ENCODE measurements at regions not wholly inside any gene's neighbourhood (a gene's known extent, or its start where the extent isn't known, plus 50 kb on each side); places are given as distances from the start of the nearest gene placed in this dataset.
A peak's percentile ranks its signal among the peaks of the same experiment; 100 is the strongest.

- H4K20me1 ChIP-seq (ENCODE audit: insufficient read depth, low read length): no peaks in the 10 kb centered on the region
- no peaks in the 10 kb centered on the region for H3K9me3 ChIP-seq (ENCODE audit: low read length)
- H3K4me1 ChIP-seq (ENCODE audit: insufficient read depth, low read length): no peaks in the 10 kb centered on the region
- H3K79me2 ChIP-seq (ENCODE audit: insufficient read depth, low read length): no peaks in the 10 kb centered on the region
- H3K9ac ChIP-seq (ENCODE audit: insufficient read depth, low read depth, low read length): no peak overlapping the region
- intact Hi-C loops (cut with micrococcal nuclease; ENCODE audit: unreplicated experiment) (no loop called here), in situ Hi-C loops (cut with HindIII; ENCODE audit: extremely low pct_ligation_motif_present, low pct_unique_long_range_greater_than_20kb) (no loop called here)
- no peaks in the 10 kb centered on the region for H3K27me3 ChIP-seq (ENCODE audit: control insufficient read depth in 1 of 2, insufficient read depth in 2 of 2, low read length in 2 of 2)
- no peak overlapping the region for H3K4me2 ChIP-seq (ENCODE audit: low read depth, low read length)
- CTCF ChIA-PET (ENCODE audit: low intra/inter-chr PET ratio, low total read pairs): no interaction called here
- no peak for FAIRE-seq
- POLR2A ChIA-PET: no interaction called here
- DNase-seq (ENCODE audit: low spot score): no peak
- BruUV-seq (replicated peaks): no TSS peak
- TF ChIP-seq MAFF (IDR thresholded peaks at IDR 0.05; ENCODE audit: low read depth, low read length) (peak; percentile 91), MAFK (conservative IDR thresholded peaks at IDR 0.05 in 1 of 2, IDR thresholded peaks at IDR 0.05 in 1 of 2; ENCODE audit: low read length in 2 of 2) (peak; percentile 83 to 93)
- TF ChIP-seq, protein P1, sequence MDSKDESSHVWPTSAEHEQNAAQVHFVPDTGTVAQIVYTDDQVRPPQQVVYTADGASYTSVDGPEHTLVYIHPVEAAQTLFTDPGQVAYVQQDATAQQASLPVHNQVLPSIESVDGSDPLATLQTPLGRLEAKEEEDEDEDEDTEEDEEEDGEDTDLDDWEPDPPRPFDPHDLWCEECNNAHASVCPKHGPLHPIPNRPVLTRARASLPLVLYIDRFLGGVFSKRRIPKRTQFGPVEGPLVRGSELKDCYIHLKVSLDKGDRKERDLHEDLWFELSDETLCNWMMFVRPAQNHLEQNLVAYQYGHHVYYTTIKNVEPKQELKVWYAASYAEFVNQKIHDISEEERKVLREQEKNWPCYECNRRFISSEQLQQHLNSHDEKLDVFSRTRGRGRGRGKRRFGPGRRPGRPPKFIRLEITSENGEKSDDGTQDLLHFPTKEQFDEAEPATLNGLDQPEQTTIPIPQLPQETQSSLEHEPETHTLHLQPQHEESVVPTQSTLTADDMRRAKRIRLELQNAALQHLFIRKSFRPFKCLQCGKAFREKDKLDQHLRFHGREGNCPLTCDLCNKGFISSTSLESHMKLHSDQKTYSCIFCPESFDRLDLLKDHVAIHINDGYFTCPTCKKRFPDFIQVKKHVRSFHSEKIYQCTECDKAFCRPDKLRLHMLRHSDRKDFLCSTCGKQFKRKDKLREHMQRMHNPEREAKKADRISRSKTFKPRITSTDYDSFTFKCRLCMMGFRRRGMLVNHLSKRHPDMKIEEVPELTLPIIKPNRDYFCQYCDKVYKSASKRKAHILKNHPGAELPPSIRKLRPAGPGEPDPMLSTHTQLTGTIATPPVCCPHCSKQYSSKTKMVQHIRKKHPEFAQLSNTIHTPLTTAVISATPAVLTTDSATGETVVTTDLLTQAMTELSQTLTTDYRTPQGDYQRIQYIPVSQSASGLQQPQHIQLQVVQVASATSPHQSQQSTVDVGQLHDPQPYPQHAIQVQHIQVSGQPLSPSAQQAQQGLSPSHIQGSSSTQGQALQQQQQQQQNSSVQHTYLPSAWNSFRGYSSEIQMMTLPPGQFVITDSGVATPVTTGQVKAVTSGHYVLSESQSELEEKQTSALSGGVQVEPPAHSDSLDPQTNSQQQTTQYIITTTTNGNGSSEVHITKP (CRISPR knock-in tag; IDR thresholded peaks at IDR 0.05; ENCODE audit: low read depth): no peak
- WGBS (ENCODE audit: low lambda C conversion rate): 46% methylated on average over 3 of the region's 3 CpGs
- no peak overlapping the region for H2AFZ ChIP-seq (ENCODE audit: low read length)
- no peak overlapping the region for H3K4me3 ChIP-seq (replicated peaks in 1 of 3; ENCODE audit: insufficient read depth in 1 of 3, low read depth in 2 of 3, low read length in 3 of 3)
- H3K27ac ChIP-seq (ENCODE audit: extremely low read length, insufficient read depth, low read length): no peak overlapping the region
- no peaks in the 10 kb centered on the region for H3K36me3 ChIP-seq (replicated peaks in 1 of 2; ENCODE audit: control insufficient read depth in 1 of 2, insufficient read depth in 2 of 2, low read length in 2 of 2)
- no peak for ATAC-seq
Observed at GRCh38 chr12:13328535-13328934, 132.0 kb downstream of the EMP1 start.

GRCh38 chr12:13326076-13326475 is 129.6 kb downstream of the EMP1 start:
- Histone ChIP-seq H3K27me3 (ENCODE audit: control insufficient read depth in 1 of 2, insufficient read depth in 2 of 2, low read length in 2 of 2) (no peaks in the 10 kb centered on the region), H2AFZ (ENCODE audit: low read length) (no peak overlapping the region), H3K27ac (ENCODE audit: extremely low read length, insufficient read depth, low read length) (no peak overlapping the region), H3K9ac (ENCODE audit: insufficient read depth, low read depth, low read length) (no peak overlapping the region), H3K4me2 (ENCODE audit: low read depth, low read length) (no peak overlapping the region), H3K9me3 (ENCODE audit: low read length) (no peaks in the 10 kb centered on the region), H4K20me1 (ENCODE audit: insufficient read depth, low read length) (no peaks in the 10 kb centered on the region), H3K36me3 (replicated peaks in 1 of 2; ENCODE audit: control insufficient read depth in 1 of 2, insufficient read depth in 2 of 2, low read length in 2 of 2) (no peaks in the 10 kb centered on the region), H3K4me1 (ENCODE audit: insufficient read depth, low read length) (no peaks in the 10 kb centered on the region), H3K79me2 (ENCODE audit: insufficient read depth, low read length) (no peaks in the 10 kb centered on the region), H3K4me3 (replicated peaks in 1 of 3; ENCODE audit: insufficient read depth in 1 of 3, low read depth in 2 of 3, low read length in 3 of 3) (no peak overlapping the region)
- ChIA-PET POLR2A (no interaction called here), CTCF (ENCODE audit: low intra/inter-chr PET ratio, low total read pairs) (no interaction called here)
- no peak for DNase-seq (ENCODE audit: low spot score)
- in situ Hi-C loops (cut with HindIII; ENCODE audit: extremely low pct_ligation_motif_present, low pct_unique_long_range_greater_than_20kb) (no loop called here), intact Hi-C loops (cut with micrococcal nuclease; ENCODE audit: unreplicated experiment) (no loop called here)
- no TSS peak for BruUV-seq (replicated peaks)
- WGBS (ENCODE audit: low lambda C conversion rate): 16% methylated on average over 4 of the region's 4 CpGs
- no peak for ATAC-seq
- no peak for FAIRE-seq
- TF ChIP-seq, protein P2, sequence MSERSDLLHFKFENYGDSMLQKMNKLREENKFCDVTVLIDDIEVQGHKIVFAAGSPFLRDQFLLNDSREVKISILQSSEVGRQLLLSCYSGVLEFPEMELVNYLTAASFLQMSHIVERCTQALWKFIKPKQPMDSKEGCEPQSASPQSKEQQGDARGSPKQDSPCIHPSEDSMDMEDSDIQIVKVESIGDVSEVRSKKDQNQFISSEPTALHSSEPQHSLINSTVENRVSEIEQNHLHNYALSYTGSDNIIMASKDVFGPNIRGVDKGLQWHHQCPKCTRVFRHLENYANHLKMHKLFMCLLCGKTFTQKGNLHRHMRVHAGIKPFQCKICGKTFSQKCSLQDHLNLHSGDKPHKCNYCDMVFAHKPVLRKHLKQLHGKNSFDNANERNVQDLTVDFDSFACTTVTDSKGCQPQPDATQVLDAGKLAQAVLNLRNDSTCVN (CRISPR knock-in tag; IDR thresholded peaks at IDR 0.05; ENCODE audit: borderline replicate concordance): no peak
- TF ChIP-seq, protein P3, sequence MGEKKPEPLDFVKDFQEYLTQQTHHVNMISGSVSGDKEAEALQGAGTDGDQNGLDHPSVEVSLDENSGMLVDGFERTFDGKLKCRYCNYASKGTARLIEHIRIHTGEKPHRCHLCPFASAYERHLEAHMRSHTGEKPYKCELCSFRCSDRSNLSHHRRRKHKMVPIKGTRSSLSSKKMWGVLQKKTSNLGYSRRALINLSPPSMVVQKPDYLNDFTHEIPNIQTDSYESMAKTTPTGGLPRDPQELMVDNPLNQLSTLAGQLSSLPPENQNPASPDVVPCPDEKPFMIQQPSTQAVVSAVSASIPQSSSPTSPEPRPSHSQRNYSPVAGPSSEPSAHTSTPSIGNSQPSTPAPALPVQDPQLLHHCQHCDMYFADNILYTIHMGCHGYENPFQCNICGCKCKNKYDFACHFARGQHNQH (CRISPR knock-in tag; IDR thresholded peaks at IDR 0.05): no peak
- no peak for TF ChIP-seq KLF6 (CRISPR knock-in tag; IDR thresholded peaks at IDR 0.05)
- no peak for TF ChIP-seq DMAP1 (CRISPR knock-in tag; IDR thresholded peaks at IDR 0.05)
- TF ChIP-seq DRAP1 (CRISPR knock-in tag; IDR thresholded peaks at IDR 0.05): no peak
- TF ChIP-seq SMYD3 (CRISPR knock-in tag; IDR thresholded peaks at IDR 0.05): no peak
- TF ChIP-seq MLLT10 (CRISPR knock-in tag; IDR thresholded peaks at IDR 0.05): no peak
- TF ChIP-seq HDAC6 (IDR thresholded peaks at IDR 0.05; ENCODE audit: low read depth, low read length): no peak
- TF ChIP-seq, protein P4, sequence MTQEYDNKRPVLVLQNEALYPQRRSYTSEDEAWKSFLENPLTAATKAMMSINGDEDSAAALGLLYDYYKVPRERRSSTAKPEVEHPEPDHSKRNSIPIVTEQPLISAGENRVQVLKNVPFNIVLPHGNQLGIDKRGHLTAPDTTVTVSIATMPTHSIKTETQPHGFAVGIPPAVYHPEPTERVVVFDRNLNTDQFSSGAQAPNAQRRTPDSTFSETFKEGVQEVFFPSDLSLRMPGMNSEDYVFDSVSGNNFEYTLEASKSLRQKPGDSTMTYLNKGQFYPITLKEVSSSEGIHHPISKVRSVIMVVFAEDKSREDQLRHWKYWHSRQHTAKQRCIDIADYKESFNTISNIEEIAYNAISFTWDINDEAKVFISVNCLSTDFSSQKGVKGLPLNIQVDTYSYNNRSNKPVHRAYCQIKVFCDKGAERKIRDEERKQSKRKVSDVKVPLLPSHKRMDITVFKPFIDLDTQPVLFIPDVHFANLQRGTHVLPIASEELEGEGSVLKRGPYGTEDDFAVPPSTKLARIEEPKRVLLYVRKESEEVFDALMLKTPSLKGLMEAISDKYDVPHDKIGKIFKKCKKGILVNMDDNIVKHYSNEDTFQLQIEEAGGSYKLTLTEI (CRISPR knock-in tag; conservative IDR thresholded peaks at IDR 0.05): no peak

Measured in HepG2 (cell line).